Esophagus squamous epithelium (tissue), 4 donors: ENCODE measurements at regions not wholly inside any gene's neighbourhood (a gene's known extent, or its start where the extent isn't known, plus 50 kb on each side); places are given as distances from the start of the nearest gene placed in this dataset.

Experiments used
- POLR2A ChIP-seq, 4 donors: fragments of 450-650 bp; IDR thresholded peaks; one replicate each; pipeline ENCODE4 v1.6.1; 2017; ENCODE audit warnings: antibody characterized with exemption in 4 of 4, mild to moderate bottlenecking in 4 of 4, moderate library complexity in 3 of 4
- TF ChIP-seq, protein P1 (sequence below), 6 experiments: fragments of 450-650 bp in 4 of 6; fragments of 200-600 bp in 2 of 6; sonication (generic) in 2 of 6; IDR thresholded peaks; one replicate each; pipeline ENCODE4 v1.5.1; 2016 to 2019; ENCODE audit warnings: antibody characterized with exemption in 6 of 6, mild to moderate bottlenecking in 4 of 6, moderate library complexity in 4 of 6

DNA sequence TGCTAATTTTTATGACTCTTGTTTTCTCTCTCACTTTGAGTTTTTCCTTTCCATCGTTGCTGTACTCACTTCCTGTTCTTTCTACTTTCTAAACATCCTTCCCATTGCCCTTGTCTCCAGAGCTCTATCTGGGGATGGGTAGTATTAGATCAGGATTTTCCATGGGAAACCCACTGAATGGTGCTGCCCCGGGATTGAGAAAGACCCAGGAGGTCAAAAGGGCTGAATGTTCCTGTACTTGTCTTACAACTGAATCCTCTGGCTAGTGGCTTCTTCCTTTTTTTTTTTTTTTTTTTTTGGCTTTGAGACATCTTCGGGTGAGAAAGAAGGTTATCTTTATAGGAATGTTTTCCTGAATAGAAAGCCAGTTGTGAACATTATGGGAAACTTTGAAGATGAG is 364.8 kb upstream of the SLC14A2 start:
- TF ChIP-seq, protein P1, sequence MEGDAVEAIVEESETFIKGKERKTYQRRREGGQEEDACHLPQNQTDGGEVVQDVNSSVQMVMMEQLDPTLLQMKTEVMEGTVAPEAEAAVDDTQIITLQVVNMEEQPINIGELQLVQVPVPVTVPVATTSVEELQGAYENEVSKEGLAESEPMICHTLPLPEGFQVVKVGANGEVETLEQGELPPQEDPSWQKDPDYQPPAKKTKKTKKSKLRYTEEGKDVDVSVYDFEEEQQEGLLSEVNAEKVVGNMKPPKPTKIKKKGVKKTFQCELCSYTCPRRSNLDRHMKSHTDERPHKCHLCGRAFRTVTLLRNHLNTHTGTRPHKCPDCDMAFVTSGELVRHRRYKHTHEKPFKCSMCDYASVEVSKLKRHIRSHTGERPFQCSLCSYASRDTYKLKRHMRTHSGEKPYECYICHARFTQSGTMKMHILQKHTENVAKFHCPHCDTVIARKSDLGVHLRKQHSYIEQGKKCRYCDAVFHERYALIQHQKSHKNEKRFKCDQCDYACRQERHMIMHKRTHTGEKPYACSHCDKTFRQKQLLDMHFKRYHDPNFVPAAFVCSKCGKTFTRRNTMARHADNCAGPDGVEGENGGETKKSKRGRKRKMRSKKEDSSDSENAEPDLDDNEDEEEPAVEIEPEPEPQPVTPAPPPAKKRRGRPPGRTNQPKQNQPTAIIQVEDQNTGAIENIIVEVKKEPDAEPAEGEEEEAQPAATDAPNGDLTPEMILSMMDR (IDR thresholded peaks at IDR 0.05) = no peak
- no peak for TF ChIP-seq POLR2A (IDR thresholded peaks at IDR 0.05)
